Activated naive CD8-positive, alpha-beta T cell treated with anti-CD3 and anti-CD28 coated beads, Interleukin-2, amount 50 U/mL, for 24 hours (primary cell): ENCODE measurements at regions not wholly inside any gene's neighbourhood (a gene's known extent, or its start where the extent isn't known, plus 50 kb on each side); places are given as distances from the start of the nearest gene placed in this dataset.
"Not testable (repeated sequence)": the region's sequence is repeated elsewhere in the genome, so short reads cannot be mapped to it uniquely, and the experiment has no call there.

Source experiments
- ATAC-seq: fragments of 150-1000 bp; cut with Tn5 transposase; one replicate; pipeline ENCODE4 v1.10.0; 2021
- DNase-seq: peaks from one replicate; pipeline ENCODE4 v3.0.0; 2021
- H3K27ac Mint-ChIP-seq: one replicate; pipeline ENCODE4 v1.8.0; 2021; ENCODE audit warnings: mild to moderate bottlenecking, mixed read lengths
- H3K27me3 Mint-ChIP-seq: one replicate; pipeline ENCODE4 v1.8.0; 2021; ENCODE audit warnings: mixed read lengths
- H3K36me3 Mint-ChIP-seq: one replicate; pipeline ENCODE4 v1.8.0; 2021; ENCODE audit warnings: low read depth, mixed read lengths
- H3K4me1 Mint-ChIP-seq: one replicate; pipeline ENCODE4 v1.8.0; 2021; ENCODE audit warnings: mixed read lengths
- H3K4me3 Mint-ChIP-seq: one replicate; pipeline ENCODE4 v1.8.0; 2021; ENCODE audit warnings: mild to moderate bottlenecking, moderate library complexity, mixed read lengths
- H3K9me3 Mint-ChIP-seq: one replicate; pipeline ENCODE4 v1.8.0; 2021; ENCODE audit warnings: mixed read lengths

DNA sequence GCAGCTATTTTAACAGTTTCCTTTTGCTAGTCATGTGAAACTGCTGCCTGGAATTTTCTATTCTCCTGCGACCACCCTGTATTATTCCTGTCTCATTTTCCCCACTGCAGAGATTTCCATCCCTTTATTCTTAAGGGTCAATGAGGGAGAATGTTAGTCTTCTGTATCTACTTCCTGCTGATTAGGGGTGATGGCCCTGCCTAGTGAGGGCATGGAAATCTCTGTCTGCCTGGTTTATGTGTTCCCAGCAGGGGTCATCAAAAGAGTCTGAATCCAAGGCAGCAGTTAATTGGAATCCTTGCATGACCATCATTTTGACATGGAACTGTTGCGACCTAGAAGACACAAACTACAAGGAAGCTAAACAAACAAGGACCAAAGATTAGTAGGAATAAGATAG, 325.2 kb downstream of the PLPP3 start:
- H3K9me3 Mint-ChIP-seq, result no peaks in the 10 kb centered on the region
- peaks cover 2% of the 10 kb centered on the region for H3K27me3 Mint-ChIP-seq
- no peak for ATAC-seq
- no peak overlapping the region for H3K4me3 Mint-ChIP-seq
- no peaks in the 10 kb centered on the region for H3K4me1 Mint-ChIP-seq
- H3K36me3 Mint-ChIP-seq, result no peaks in the 10 kb centered on the region
- H3K27ac Mint-ChIP-seq, result no peak overlapping the region
- DNase-seq, result no peak

DNA sequence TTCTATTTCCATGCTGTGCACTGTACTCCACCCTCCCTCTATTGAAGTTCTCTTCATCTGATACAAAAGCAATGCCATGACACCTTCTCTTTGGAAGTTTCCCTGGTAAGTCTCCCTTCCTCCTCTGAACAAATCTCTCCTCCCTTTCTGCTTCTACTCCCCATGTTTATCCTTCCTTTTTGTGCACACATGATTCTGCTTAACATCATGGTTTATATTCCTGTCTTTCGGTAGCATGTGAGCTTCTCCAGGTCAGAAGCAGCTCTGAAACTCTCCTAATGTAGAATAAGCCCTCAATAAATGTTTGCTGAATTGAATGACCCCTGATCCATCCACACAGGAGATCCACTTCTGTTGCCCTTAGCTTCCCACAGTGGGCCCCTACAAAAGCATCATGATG, 328.6 kb downstream of the PLPP3 start:
- ATAC-seq (no peak), DNase-seq (no peak)
- Mint-ChIP-seq H3K9me3 (no peaks in the 10 kb centered on the region), H3K27ac (no peak overlapping the region), H3K27me3 (peaks cover 2% of the 10 kb centered on the region), H3K4me1 (no peaks in the 10 kb centered on the region), H3K36me3 (no peaks in the 10 kb centered on the region), H3K4me3 (no peak overlapping the region)

DNA sequence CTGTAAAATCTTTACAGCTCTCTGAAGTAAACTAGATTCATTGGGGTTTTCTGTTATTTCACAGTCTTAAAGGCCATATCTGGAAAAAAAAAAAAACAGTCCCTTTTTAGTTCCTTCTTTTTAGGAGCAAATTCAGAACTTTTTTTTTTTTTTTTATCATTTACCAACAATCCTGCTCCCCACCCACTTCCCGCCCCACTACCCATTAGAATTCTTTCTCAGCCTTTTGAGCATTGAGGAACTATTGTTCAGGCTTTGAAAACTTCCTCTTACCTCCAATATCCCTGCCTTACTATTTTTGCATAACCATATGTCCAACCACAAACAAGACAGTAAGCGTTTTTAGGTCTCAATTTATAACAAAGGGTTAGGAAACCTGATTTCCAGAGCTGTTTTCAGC, 330.1 kb downstream of the PLPP3 start:
- H3K4me1 Mint-ChIP-seq, result no peaks in the 10 kb centered on the region
- H3K36me3 Mint-ChIP-seq, result no peaks in the 10 kb centered on the region
- H3K9me3 Mint-ChIP-seq, result no peaks in the 10 kb centered on the region
- ATAC-seq (no peak), DNase-seq (no peak)
- H3K27ac Mint-ChIP-seq, result no peak overlapping the region
- H3K27me3 Mint-ChIP-seq, result no peaks in the 10 kb centered on the region
- H3K4me3 Mint-ChIP-seq, result no peak overlapping the region

DNA sequence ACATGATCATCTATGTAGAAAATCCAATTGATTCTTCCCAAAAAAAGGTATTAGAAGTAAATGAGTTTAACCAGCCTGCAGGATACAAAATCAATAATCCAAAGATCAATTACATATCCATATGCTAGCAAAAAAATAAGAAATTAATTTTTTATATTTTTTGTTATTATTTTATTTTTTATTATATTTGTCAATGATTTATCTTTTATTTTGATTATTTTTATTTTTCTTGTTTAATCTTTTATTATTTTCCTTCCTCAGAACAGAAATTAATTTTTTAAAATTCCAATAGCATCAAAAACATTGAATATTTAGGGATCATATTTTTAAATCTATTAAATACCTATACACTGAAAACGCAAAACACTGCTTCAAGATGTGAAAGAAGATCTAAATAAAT, 331.2 kb downstream of the PLPP3 start:
- Mint-ChIP-seq H3K4me1 (no peaks in the 10 kb centered on the region), H3K27ac (no peak overlapping the region), H3K4me3 (no peak overlapping the region), H3K36me3 (no peaks in the 10 kb centered on the region), H3K9me3 (no peaks in the 10 kb centered on the region), H3K27me3 (no peaks in the 10 kb centered on the region)
- ATAC-seq (no peak), DNase-seq (no peak)

GRCh38 chr1:56246726-56247125, 332.6 kb downstream of the PLPP3 start:
- H3K9me3 Mint-ChIP-seq, H3K36me3 Mint-ChIP-seq, H3K4me1 Mint-ChIP-seq, H3K27ac Mint-ChIP-seq, DNase-seq, ATAC-seq, H3K27me3 Mint-ChIP-seq, H3K4me3 Mint-ChIP-seq: not testable (repeated sequence)

DNA sequence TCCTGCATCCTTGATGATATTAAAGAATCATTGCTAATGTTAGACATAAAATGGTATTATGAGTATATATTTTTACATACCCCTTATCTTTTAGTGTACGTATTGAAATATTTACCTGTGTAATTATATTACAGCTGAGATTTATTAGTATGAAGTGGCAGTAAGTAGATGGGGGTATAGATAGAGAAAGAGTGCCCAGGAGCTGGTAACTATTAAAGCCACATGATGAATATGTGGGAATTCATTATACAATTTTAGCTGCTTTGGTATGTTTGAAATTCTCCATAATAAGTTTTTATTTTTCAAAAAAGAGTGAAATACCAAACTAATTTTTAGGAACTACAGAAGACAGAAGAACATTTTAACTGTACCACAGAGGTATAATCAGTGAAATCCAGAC, 339.0 kb downstream of the PLPP3 start:
- Mint-ChIP-seq H3K27ac (no peak overlapping the region), H3K27me3 (no peaks in the 10 kb centered on the region), H3K4me3 (no peak overlapping the region), H3K36me3 (no peaks in the 10 kb centered on the region), H3K9me3 (peaks cover 3% of the 10 kb centered on the region), H3K4me1 (no peaks in the 10 kb centered on the region)
- ATAC-seq (no peak), DNase-seq (no peak)

DNA sequence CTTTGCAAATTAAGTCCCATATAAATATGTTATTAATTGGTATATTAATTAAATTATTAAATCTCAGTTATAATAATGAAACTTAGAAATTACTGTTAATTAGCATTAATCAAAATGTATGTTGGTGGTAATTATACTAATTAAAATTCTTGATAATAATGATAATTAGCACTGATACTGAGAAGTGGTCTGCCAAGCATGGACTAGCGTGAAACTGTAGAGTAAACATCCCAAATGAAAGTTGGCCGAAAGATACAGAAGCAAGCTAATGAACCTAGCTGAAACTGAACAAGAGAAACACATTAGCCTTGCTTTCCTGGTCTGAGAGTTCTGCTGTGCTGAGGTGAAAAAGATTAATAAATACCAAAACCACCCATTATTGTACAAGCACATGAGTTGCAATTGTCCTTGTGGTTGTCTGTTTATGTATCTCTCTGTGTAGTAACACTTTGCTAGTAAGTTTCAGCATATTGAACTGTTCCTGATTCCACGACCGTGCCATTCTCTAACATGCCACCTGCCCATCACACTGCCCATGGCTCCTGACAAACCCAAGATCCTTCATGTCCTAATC, 341.8 kb downstream of the PLPP3 start:
- ATAC-seq (no peak), DNase-seq (no peak)
- Mint-ChIP-seq H3K36me3 (no peaks in the 10 kb centered on the region), H3K27me3 (no peaks in the 10 kb centered on the region), H3K4me1 (no peaks in the 10 kb centered on the region), H3K4me3 (no peak overlapping the region), H3K9me3 (peaks cover 3% of the 10 kb centered on the region), H3K27ac (no peak overlapping the region)

- ATAC-seq, result no peak
- H3K27ac Mint-ChIP-seq, result no peak overlapping the region
- H3K27me3 Mint-ChIP-seq, result peaks cover 2% of the 10 kb centered on the region
- DNase-seq, result no peak
- H3K36me3 Mint-ChIP-seq, result no peaks in the 10 kb centered on the region
- no peak overlapping the region for H3K4me3 Mint-ChIP-seq
- H3K4me1 Mint-ChIP-seq, result no peaks in the 10 kb centered on the region
- peaks cover 3% of the 10 kb centered on the region for H3K9me3 Mint-ChIP-seq
Observed at GRCh38 chr1:56236688-56237087, 342.7 kb downstream of the PLPP3 start.

DNA sequence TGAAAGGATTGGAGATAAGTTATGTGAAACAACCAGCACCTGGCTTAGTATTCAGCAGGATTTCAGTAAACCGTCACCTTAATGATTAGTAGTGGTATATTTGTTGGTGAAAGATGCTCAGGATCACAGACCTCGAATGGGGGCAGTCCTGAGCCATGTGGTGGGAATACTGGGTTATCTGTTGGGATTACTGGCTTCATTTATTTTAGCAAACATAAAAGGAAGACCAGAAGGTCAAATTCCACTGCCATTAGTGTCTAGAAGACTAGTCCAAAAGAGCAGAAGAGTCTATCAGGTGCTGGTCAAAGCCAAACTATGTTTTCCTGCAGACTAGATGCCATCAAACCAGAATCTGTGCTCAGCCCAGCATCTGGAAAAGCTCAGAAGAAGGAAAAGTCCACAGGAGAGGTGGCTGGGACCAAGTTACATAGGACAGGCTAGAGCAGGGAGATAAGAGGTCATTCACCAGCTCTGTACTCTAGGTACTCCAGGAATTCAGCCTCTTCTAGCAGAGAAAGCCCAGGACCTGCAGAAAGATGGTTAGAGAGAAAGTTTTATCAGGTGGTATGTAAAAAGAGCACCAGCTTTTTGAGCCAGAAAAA, 343.4 kb downstream of the PLPP3 start:
- Mint-ChIP-seq H3K36me3 (no peaks in the 10 kb centered on the region), H3K4me3 (no peak overlapping the region), H3K4me1 (no peaks in the 10 kb centered on the region), H3K9me3 (peaks cover 3% of the 10 kb centered on the region), H3K27me3 (peaks cover 3% of the 10 kb centered on the region), H3K27ac (no peak overlapping the region)
- ATAC-seq, result no peak
- no peak for DNase-seq

- Mint-ChIP-seq H3K27ac (no peak overlapping the region), H3K4me3 (no peak overlapping the region), H3K36me3 (no peaks in the 10 kb centered on the region), H3K9me3 (no peaks in the 10 kb centered on the region), H3K27me3 (peaks cover 3% of the 10 kb centered on the region), H3K4me1 (no peaks in the 10 kb centered on the region)
- ATAC-seq, result no peak
- no peak for DNase-seq
Observed at GRCh38 chr1:56229186-56229585, 350.2 kb downstream of the PLPP3 start.

DNA sequence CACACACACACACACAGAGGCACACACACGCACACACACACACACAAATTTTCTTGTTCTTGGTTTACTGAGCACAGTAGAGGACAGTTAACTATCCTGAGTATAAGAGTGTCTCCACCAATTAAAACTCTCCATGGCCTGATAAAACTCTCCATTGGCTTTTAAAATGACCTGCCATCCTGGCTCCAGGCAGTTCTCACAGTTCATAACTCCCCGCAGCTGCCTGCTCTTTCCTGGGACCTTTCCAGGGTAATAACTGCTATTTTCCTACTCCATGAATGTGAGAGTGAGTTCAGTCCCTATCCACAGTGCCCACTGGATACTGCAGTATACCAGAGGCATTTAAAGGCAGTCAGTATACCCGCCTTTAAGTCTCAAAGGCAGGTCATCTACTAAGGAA, 351.5 kb downstream of the PLPP3 start:
- H3K4me1 Mint-ChIP-seq, result no peaks in the 10 kb centered on the region
- H3K9me3 Mint-ChIP-seq, result peaks cover 3% of the 10 kb centered on the region
- peaks cover 3% of the 10 kb centered on the region for H3K27me3 Mint-ChIP-seq
- H3K36me3 Mint-ChIP-seq, result no peaks in the 10 kb centered on the region
- H3K4me3 Mint-ChIP-seq, result no peak overlapping the region
- ATAC-seq (no peak), DNase-seq (no peak)
- H3K27ac Mint-ChIP-seq, result no peak overlapping the region

GRCh38 chr1:56227401-56227800, 352.0 kb downstream of the PLPP3 start:
- H3K27me3 Mint-ChIP-seq, result peaks cover 3% of the 10 kb centered on the region
- no peak overlapping the region for H3K4me3 Mint-ChIP-seq
- no peak for DNase-seq
- H3K9me3 Mint-ChIP-seq, result peaks cover 4% of the 10 kb centered on the region
- H3K36me3 Mint-ChIP-seq, result no peaks in the 10 kb centered on the region
- ATAC-seq, result no peak
- H3K27ac Mint-ChIP-seq, result no peak overlapping the region
- H3K4me1 Mint-ChIP-seq, result no peaks in the 10 kb centered on the region

DNA sequence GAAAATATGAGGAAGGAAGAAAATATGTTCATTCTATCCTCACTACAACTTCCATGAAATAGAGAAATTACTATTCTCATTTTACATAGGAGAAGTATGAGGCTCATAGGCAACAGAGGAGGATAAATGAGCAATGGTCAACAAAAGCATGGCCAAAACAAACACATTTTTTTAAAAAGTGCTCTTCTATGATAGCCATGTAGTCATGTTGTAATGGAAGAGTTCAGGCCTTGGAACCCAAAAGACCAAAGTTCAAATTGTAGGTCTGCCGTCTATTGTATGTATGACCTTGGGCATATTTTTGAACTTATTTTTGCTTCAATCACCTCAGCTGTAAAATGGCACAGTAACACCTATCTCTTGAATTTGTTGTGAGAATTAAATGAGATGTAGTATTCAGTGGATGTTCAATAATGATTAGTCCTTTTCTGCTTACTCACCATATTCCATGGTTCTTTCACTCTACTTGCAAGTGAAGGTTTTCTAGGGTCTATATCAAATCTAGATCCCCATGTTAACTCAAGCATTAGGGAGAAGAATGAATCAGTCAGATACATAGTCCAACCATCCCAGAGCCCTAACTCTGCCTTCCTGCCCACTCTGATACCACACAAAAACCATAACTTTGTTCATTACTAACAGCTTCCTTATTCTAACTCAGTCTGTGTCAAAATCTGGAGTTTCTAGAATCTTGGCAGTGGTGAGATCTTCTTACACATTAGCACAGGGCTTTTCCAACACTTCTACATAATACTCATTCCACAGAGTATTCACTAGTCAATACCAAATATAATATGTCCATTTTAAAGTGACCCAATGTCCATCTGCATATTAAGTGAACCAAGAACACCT, 353.2 kb downstream of the PLPP3 start:
- Mint-ChIP-seq H3K36me3 (no peaks in the 10 kb centered on the region), H3K4me3 (no peak overlapping the region), H3K27me3 (no peaks in the 10 kb centered on the region), H3K9me3 (peaks cover 4% of the 10 kb centered on the region), H3K27ac (no peak overlapping the region), H3K4me1 (no peaks in the 10 kb centered on the region)
- DNase-seq, result no peak
- no peak for ATAC-seq

GRCh38 chr1:56223968-56224367, 355.4 kb downstream of the PLPP3 start:
- H3K4me1 Mint-ChIP-seq, result no peaks in the 10 kb centered on the region
- H3K36me3 Mint-ChIP-seq, result no peaks in the 10 kb centered on the region
- ATAC-seq (no peak), DNase-seq (no peak)
- no peaks in the 10 kb centered on the region for H3K27me3 Mint-ChIP-seq
- H3K4me3 Mint-ChIP-seq, result no peak overlapping the region
- H3K27ac Mint-ChIP-seq, result no peak overlapping the region
- peaks cover 4% of the 10 kb centered on the region for H3K9me3 Mint-ChIP-seq

- ATAC-seq, result no peak
- H3K9me3 Mint-ChIP-seq, result peaks cover 4% of the 10 kb centered on the region
- H3K27ac Mint-ChIP-seq, result no peak overlapping the region
- no peaks in the 10 kb centered on the region for H3K4me1 Mint-ChIP-seq
- H3K36me3 Mint-ChIP-seq, result no peaks in the 10 kb centered on the region
- no peak for DNase-seq
- no peak overlapping the region for H3K4me3 Mint-ChIP-seq
- no peaks in the 10 kb centered on the region for H3K27me3 Mint-ChIP-seq
Observed at GRCh38 chr1:56222914-56223540, 356.3 kb downstream of the PLPP3 start.
